ENCODE measurements at regions not wholly inside any gene's neighbourhood (a gene's known extent, or its start where the extent isn't known, plus 50 kb on each side); places are given as distances from the start of the nearest gene placed in this dataset.

DNA sequence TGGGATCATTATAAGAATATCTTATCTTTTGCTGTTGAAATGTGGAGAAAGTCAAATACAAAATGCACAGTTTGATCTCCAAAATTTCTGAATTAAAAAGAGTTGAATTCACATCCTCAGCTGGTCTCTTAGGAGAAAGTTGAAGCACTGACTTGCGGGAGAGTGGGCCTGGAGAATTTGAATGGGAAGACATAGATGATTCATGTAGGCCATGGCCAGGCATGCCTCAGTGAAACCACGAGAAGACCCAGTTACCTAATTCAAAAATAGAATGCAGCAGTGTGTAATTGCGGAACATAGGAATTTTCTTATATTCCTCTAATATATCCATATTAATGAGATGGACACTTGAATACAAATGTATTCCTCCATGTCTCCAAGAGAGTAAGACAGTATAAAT is 53.0 kb upstream of the DTNBP1 start:
- no peak overlapping the region for H3K4me2 ChIP-seq (ENCODE audit: insufficient read depth, insufficient read length, low read length)
- no peak overlapping the region for H3T11ph ChIP-seq (ENCODE audit: low read length)
- H4K20me1 ChIP-seq (ENCODE audit: control insufficient read depth, insufficient read depth, insufficient read length) = no peaks in the 10 kb centered on the region
- no peak overlapping the region for H3K27ac ChIP-seq (ENCODE audit: insufficient read length, low read depth, low read length)
- H4K5ac ChIP-seq (ENCODE audit: insufficient read length, low read depth, low read length) = no peak overlapping the region
- H3K4ac ChIP-seq (ENCODE audit: low read depth, low read length) = no peak overlapping the region
- H3K9ac ChIP-seq (ENCODE audit: extremely low read depth, insufficient read length, low read length) = no peak overlapping the region
- H3K56ac ChIP-seq (ENCODE audit: insufficient read length, low read depth, low read length) = no peak overlapping the region
- H3K9me3 Mint-ChIP-seq = peaks cover 17 to 22% of the 10 kb centered on the region in 2 experiments; a peak in 4 of 5 replicates
- H3K9me3 ChIP-seq (ENCODE audit: control insufficient read depth, low read depth, low read length) = no peaks in the 10 kb centered on the region
- H3K79me1 ChIP-seq (ENCODE audit: insufficient read depth, low read depth, low read length, poor library complexity, severe bottlenecking) = no peaks in the 10 kb centered on the region
- TF ChIP-seq, protein P1, sequence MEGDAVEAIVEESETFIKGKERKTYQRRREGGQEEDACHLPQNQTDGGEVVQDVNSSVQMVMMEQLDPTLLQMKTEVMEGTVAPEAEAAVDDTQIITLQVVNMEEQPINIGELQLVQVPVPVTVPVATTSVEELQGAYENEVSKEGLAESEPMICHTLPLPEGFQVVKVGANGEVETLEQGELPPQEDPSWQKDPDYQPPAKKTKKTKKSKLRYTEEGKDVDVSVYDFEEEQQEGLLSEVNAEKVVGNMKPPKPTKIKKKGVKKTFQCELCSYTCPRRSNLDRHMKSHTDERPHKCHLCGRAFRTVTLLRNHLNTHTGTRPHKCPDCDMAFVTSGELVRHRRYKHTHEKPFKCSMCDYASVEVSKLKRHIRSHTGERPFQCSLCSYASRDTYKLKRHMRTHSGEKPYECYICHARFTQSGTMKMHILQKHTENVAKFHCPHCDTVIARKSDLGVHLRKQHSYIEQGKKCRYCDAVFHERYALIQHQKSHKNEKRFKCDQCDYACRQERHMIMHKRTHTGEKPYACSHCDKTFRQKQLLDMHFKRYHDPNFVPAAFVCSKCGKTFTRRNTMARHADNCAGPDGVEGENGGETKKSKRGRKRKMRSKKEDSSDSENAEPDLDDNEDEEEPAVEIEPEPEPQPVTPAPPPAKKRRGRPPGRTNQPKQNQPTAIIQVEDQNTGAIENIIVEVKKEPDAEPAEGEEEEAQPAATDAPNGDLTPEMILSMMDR (conservative IDR thresholded peaks at IDR 0.05) = no peak
- no peaks in the 10 kb centered on the region for H3K79me2 ChIP-seq (ENCODE audit: insufficient read depth, low read length)
- H2BK120ac ChIP-seq (ENCODE audit: low read depth, low read length, poor library complexity, severe bottlenecking) = no peak overlapping the region
- H3K4me1 Mint-ChIP-seq = peaks cover 3 to 6% of the 10 kb centered on the region in 2 experiments; a peak in 2 of 4 replicates
- no peak overlapping the region for H2BK15ac ChIP-seq (ENCODE audit: low read depth, low read length)
- no peaks in the 10 kb centered on the region for H3K23me2 ChIP-seq (ENCODE audit: insufficient read length, low read depth, low read length, poor library complexity, severe bottlenecking)
- H2BK20ac ChIP-seq (ENCODE audit: low read depth, low read length, poor library complexity, severe bottlenecking) = no peak overlapping the region
- H3K23ac ChIP-seq (ENCODE audit: insufficient read length, low read depth, low read length) = no peak overlapping the region
- no peak overlapping the region for H4K91ac ChIP-seq (ENCODE audit: insufficient read length, low read depth, low read length)
- no peak overlapping the region for H3K18ac ChIP-seq (ENCODE audit: insufficient read length, low read depth, low read length)
- no peak overlapping the region for H3K27ac Mint-ChIP-seq
- no peak overlapping the region for H2AK5ac ChIP-seq (ENCODE audit: insufficient read length, low read length)
- no peak overlapping the region for H2BK5ac ChIP-seq (ENCODE audit: insufficient read length, low read length)
- H3K4me3 Mint-ChIP-seq = no peak overlapping the region
- H3K27me3 Mint-ChIP-seq (ENCODE audit: low read depth) = no peaks in the 10 kb centered on the region
- WGBS (ENCODE audit: extremely low coverage, insufficient read length, low lambda C conversion rate) = no CpG with 5 or more reads among the region's 3 CpGs
- no peak overlapping the region for H2BK12ac ChIP-seq (ENCODE audit: insufficient read length, low read depth, low read length)
- H3K4me1 ChIP-seq (ENCODE audit: insufficient read depth, low read length) = no peaks in the 10 kb centered on the region
- H4K8ac ChIP-seq (replicated peaks; ENCODE audit: insufficient read length, low read depth, low read length) = no peak overlapping the region
- peaks cover 2 to 19% (median 10%) of the 10 kb centered on the region in 3 experiments for H3K36me3 Mint-ChIP-seq (ENCODE audit: insufficient read depth in 1 of 3, low read depth in 3 of 3)
- H2AFZ ChIP-seq (ENCODE audit: low read length) = no peak overlapping the region
- no peak overlapping the region for H3K14ac ChIP-seq (ENCODE audit: insufficient read depth, low read length)
- DNase-seq = no peak
- no peaks in the 10 kb centered on the region for H3K27me3 ChIP-seq (ENCODE audit: insufficient read depth, low read length)
